Cardiac muscle cell (in vitro differentiated cells and primary cell): ENCODE measurements at regions not wholly inside any gene's neighbourhood (a gene's known extent, or its start where the extent isn't known, plus 50 kb on each side); places are given as distances from the start of the nearest gene placed in this dataset.

ENCODE experiments used
- DNase-seq, 2 donors: peaks; one replicate each; pipeline versions ENCODE4 v3.0.0 to v3.0.0-alpha.2; 2010 to 2017; ENCODE audit warnings: low read depth in 1 of 2, low spot score in 1 of 2
- H3K27ac ChIP-seq: fragments of 200-600 bp; sonication (generic); 2 replicates; pipeline ENCODE4 v1.5.1; 2016
- H3K27me3 ChIP-seq: fragments of 200-600 bp; sonication (generic); 2 replicates; pipeline ENCODE4 v1.6.0; 2016; ENCODE audit warnings: control low read depth
- H3K36me3 ChIP-seq: fragments of 200-600 bp; sonication (generic); 2 replicates; pipeline ENCODE4 v1.5.1; 2016; ENCODE audit warnings: control low read depth
- H3K4me1 ChIP-seq: fragments of 200-600 bp; sonication (generic); 2 replicates; pipeline ENCODE4 v1.8.1; 2017; ENCODE audit warnings: low read depth, mild to moderate bottlenecking, mixed run types
- H3K4me3 ChIP-seq: fragments of 200-600 bp; sonication (generic); 2 replicates; pipeline ENCODE4 v1.5.1; 2016; ENCODE audit warnings: mild to moderate bottlenecking
- H3K9me3 ChIP-seq: fragments of 200-600 bp; sonication (generic); 2 replicates; pipeline ENCODE4 v1.5.1; 2017; ENCODE audit warnings: low read depth, mild to moderate bottlenecking, control low read depth
- CTCF ChIP-seq: IDR thresholded peaks from 2 replicates; pipeline ENCODE4 v1.5.1; 2012; ENCODE audit warnings: low read depth, mild to moderate bottlenecking, low read length

GRCh38 chr6:19524366-19525186 is 312.6 kb upstream of the ID4 start:
- Histone ChIP-seq H3K4me3 (no peak overlapping the region), H3K27me3 (no peaks in the 10 kb centered on the region), H3K9me3 (no peaks in the 10 kb centered on the region), H3K36me3 (no peaks in the 10 kb centered on the region), H3K4me1 (no peaks in the 10 kb centered on the region), H3K27ac (no peak overlapping the region)
- TF ChIP-seq CTCF = no peak
- no peak for DNase-seq

GRCh38 chr6:19525673-19526072 is 311.5 kb upstream of the ID4 start:
- no peak for DNase-seq
- Histone ChIP-seq H3K27me3 (no peaks in the 10 kb centered on the region), H3K27ac (no peak overlapping the region), H3K36me3 (no peaks in the 10 kb centered on the region), H3K4me1 (no peaks in the 10 kb centered on the region), H3K9me3 (no peaks in the 10 kb centered on the region), H3K4me3 (no peak overlapping the region)
- no peak for TF ChIP-seq CTCF

DNA sequence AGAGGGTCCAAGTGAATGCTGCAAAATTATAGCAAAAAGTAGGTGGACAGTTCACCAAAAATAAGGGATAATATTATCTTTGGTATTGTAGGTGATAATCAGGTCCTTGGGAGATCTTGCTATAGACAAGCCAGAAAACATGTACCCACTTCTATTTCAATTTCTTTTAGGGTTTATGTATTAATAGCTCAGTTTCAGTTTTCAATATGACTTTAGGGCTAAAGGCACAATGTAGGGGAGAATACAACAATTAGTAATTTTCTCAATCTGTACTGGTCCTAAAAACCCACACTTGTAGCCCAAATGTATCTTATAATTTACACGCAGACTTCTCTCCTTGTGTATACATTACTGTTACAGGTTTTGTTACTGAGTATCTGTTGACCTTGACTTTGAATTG is 307.0 kb upstream of the ID4 start:
- DNase-seq = no peak
- H3K4me1 ChIP-seq = no peaks in the 10 kb centered on the region
- no peaks in the 10 kb centered on the region for H3K36me3 ChIP-seq
- H3K9me3 ChIP-seq = no peaks in the 10 kb centered on the region
- H3K4me3 ChIP-seq = no peak overlapping the region
- TF ChIP-seq CTCF = no peak
- no peak overlapping the region for H3K27ac ChIP-seq
- no peaks in the 10 kb centered on the region for H3K27me3 ChIP-seq

DNA sequence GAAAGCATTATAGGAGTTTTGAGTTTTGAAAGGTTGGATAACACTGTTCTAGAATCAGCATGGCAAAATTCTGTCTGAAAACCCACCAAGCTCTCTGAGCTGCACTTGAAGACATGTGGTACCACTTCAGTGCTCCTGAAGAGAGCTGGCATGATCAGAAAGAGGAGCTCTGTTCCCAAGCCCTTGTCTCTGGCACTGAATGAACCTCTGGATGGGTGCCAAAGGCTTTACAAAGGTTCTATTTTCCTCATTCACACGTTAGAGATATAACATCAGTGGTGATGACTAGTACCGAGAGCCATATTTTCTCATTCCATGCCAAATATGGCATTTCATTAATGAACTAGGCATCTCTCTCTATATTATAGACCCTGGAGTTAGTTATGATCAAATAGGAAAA is 301.8 kb upstream of the ID4 start:
- Histone ChIP-seq H3K27me3 (no peaks in the 10 kb centered on the region), H3K4me1 (no peaks in the 10 kb centered on the region), H3K27ac (no peak overlapping the region), H3K9me3 (no peaks in the 10 kb centered on the region), H3K36me3 (no peaks in the 10 kb centered on the region), H3K4me3 (no peak overlapping the region)
- no peak for TF ChIP-seq CTCF
- no peak for DNase-seq

DNA sequence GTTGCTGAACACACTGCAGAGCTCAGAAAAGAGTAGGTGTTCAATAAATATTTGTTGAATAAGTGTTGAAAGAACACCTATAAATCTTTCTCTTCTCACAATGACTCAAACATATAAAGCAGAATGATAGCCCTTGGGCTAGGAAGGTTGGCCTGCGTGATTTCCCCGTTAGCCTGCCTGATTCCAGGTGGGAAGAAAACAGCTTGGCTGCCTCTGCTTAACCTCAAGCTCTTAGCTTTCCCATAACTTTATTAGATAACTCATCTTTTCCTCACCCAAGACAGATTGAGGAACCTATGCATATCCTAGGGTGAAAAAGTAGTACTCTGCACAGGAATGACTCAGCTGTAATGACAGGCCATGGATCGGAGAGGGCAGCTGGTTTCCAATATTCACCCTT is 300.3 kb upstream of the ID4 start:
- Histone ChIP-seq H3K9me3 (no peaks in the 10 kb centered on the region), H3K4me1 (no peaks in the 10 kb centered on the region), H3K27ac (no peak overlapping the region), H3K27me3 (no peaks in the 10 kb centered on the region), H3K36me3 (no peaks in the 10 kb centered on the region), H3K4me3 (no peak overlapping the region)
- no peak for TF ChIP-seq CTCF
- no peak for DNase-seq
